Hematopoietic multipotent progenitor cell treated with erythropoietin and hydrocortisone succinate and interleukin-3 and kit ligand, for 15 days (in vitro differentiated cells): ENCODE measurements at regions not wholly inside any gene's neighbourhood (a gene's known extent, or its start where the extent isn't known, plus 50 kb on each side); places are given as distances from the start of the nearest gene placed in this dataset.
"Not testable (repeated sequence)": the region's sequence is repeated elsewhere in the genome, so short reads cannot be mapped to it uniquely, and the experiment has no call there.

ENCODE experiments used
- DNase-seq: peaks from one replicate; pipeline ENCODE4 v3.0.0-alpha.2; 2015; ENCODE audit warnings: low spot score

GRCh38 chr6:164826831-164827468 is 482.5 kb downstream of the C6orf118 start:
- DNase-seq, result no peak

GRCh38 chr6:164825386-164825785 is 484.0 kb downstream of the C6orf118 start:
- DNase-seq, result no peak

GRCh38 chr6:164817662-164818061 is 491.7 kb downstream of the C6orf118 start:
- no peak for DNase-seq

- no peak for DNase-seq
Measured at GRCh38 chr6:164812706-164813105, 496.7 kb downstream of the C6orf118 start.

GRCh38 chr6:164807125-164807524 is 502.3 kb downstream of the C6orf118 start:
- DNase-seq, result no peak

- DNase-seq, result no peak
Measured at GRCh38 chr6:164795056-164795815, 514.2 kb downstream of the C6orf118 start.

GRCh38 chr6:164792666-164793065 is 516.7 kb downstream of the C6orf118 start:
- no peak for DNase-seq

- DNase-seq, result no peak
Measured at GRCh38 chr6:164791498-164791897, 517.9 kb downstream of the C6orf118 start.

GRCh38 chr6:164763788-164764187 is 545.6 kb downstream of the C6orf118 start:
- DNase-seq, result no peak

- no peak for DNase-seq
Measured at GRCh38 chr6:164757451-164757850, 552.0 kb downstream of the C6orf118 start.

GRCh38 chr6:164756723-164757122 is 552.7 kb downstream of the C6orf118 start:
- DNase-seq, result no peak

- no peak for DNase-seq
Measured at GRCh38 chr6:164756142-164756541, 553.3 kb downstream of the C6orf118 start.

- DNase-seq, result no peak
Measured at GRCh38 chr6:164753517-164753916, 555.9 kb downstream of the C6orf118 start.

- DNase-seq, result no peak
Measured at GRCh38 chr6:164751395-164751794, 558.0 kb downstream of the C6orf118 start.

GRCh38 chr6:164750128-164750527 is 559.3 kb downstream of the C6orf118 start:
- no peak for DNase-seq

- no peak for DNase-seq
Measured at GRCh38 chr6:164749221-164750064, 560.0 kb downstream of the C6orf118 start.

GRCh38 chr6:164744301-164744700 is 565.1 kb downstream of the C6orf118 start:
- no peak for DNase-seq

- DNase-seq, result no peak
Measured at GRCh38 chr6:164741938-164742451, 567.4 kb downstream of the C6orf118 start.

- not testable (repeated sequence) for DNase-seq
Measured at GRCh38 chr6:164736090-164736489, 573.3 kb downstream of the C6orf118 start.

GRCh38 chr6:164731539-164731938 is 577.9 kb downstream of the C6orf118 start:
- no peak for DNase-seq

- DNase-seq, result no peak
Measured at GRCh38 chr6:164721460-164721859, 587.9 kb downstream of the C6orf118 start.

GRCh38 chr6:164700497-164700896 is 608.9 kb downstream of the C6orf118 start:
- no peak for DNase-seq

- DNase-seq, result no peak
Measured at GRCh38 chr6:164695896-164696295, 613.5 kb downstream of the C6orf118 start.
